Caco-2 (cell line): ENCODE measurements at regions not wholly inside any gene's neighbourhood (a gene's known extent, or its start where the extent isn't known, plus 50 kb on each side); places are given as distances from the start of the nearest gene placed in this dataset.

ENCODE experiments used
- BruUV-seq: library from RNA; stranded (reverse); fragments of 400-500 nt; replicated peaks from 2 replicates; lab custom pipeline; 2021; lab: Mats Ljungman, UMichigan
- CTCF ChIA-PET: fragments of 300-600 bp; sonication (Branson Sonifier 250); formaldehyde crosslinking; loops from one replicate; lab custom pipeline; 2022; ENCODE audit warnings: antibody characterized with exemption; lab: Charles Lee
- POLR2A ChIA-PET: fragments of 300-600 bp; sonication (Branson Sonifier 250); formaldehyde crosslinking; loops from one replicate; lab custom pipeline; 2022; ENCODE audit warnings: antibody characterized with exemption; lab: Charles Lee
- DNase-seq, 2 experiments: peaks; one replicate each; pipeline versions ENCODE4 v3.0.0 to v3.0.0-alpha.2; 2020 to 2022
- H3K27me3 ChIP-seq: replicated peaks from 2 replicates; pipeline ENCODE4 v1.6.0; 2011; ENCODE audit warnings: low read length; ENCODE audit not compliant: control insufficient read depth, insufficient read depth
- H3K36me3 ChIP-seq: 2 replicates; pipeline ENCODE4 v1.5.1; 2011; ENCODE audit warnings: low read length; ENCODE audit not compliant: control insufficient read depth, insufficient read depth
- H3K4me1 ChIP-seq: fragments of 250-450 bp; sonication (Bioruptor Pico); 2 replicates; pipeline ENCODE4 v1.5.1; 2020; ENCODE audit warnings: mild to moderate bottlenecking
- H3K4me3 ChIP-seq: 2 replicates; pipeline ENCODE4 v1.5.1; 2011; ENCODE audit warnings: low read depth, mild to moderate bottlenecking, control low read depth, low read length
- H3K9me3 ChIP-seq: fragments of 250-450 bp; sonication (Bioruptor Pico); 2 replicates; pipeline ENCODE4 v1.5.1; 2020; ENCODE audit warnings: mild to moderate bottlenecking, moderate library complexity
- H3K27ac Mint-ChIP-seq: one replicate; pipeline ENCODE4 v1.8.0; 2022; ENCODE audit warnings: mixed read lengths; ENCODE audit not compliant: unreplicated experiment
- H3K27me3 Mint-ChIP-seq: one replicate; pipeline ENCODE4 v1.8.0; 2022; ENCODE audit warnings: mixed read lengths; ENCODE audit not compliant: insufficient read depth, unreplicated experiment
- H3K36me3 Mint-ChIP-seq: one replicate; pipeline ENCODE4 v1.8.0; 2022; ENCODE audit warnings: mild to moderate bottlenecking, mixed read lengths; ENCODE audit not compliant: insufficient read depth, unreplicated experiment
- H3K4me1 Mint-ChIP-seq: one replicate; pipeline ENCODE4 v1.8.0; 2022; ENCODE audit warnings: low read depth, mixed read lengths; ENCODE audit not compliant: unreplicated experiment
- H3K4me3 Mint-ChIP-seq: one replicate; pipeline ENCODE4 v1.8.0; 2022; ENCODE audit warnings: mild to moderate bottlenecking, moderate library complexity, mixed read lengths; ENCODE audit not compliant: unreplicated experiment
- H3K9me3 Mint-ChIP-seq: one replicate; pipeline ENCODE4 v1.8.0; 2022; ENCODE audit warnings: mixed read lengths; ENCODE audit not compliant: unreplicated experiment
- CTCF ChIP-seq, 2 experiments: fragments of 200-600 bp in 1 of 2; IDR thresholded peaks; 1 replicate in 1 of 2; 2 replicates in 1 of 2; pipeline versions ENCODE4 v1.5.1 to v1.8.0; 2011 to 2022; ENCODE audit warnings: antibody characterized with exemption in 1 of 2, control low read depth in 1 of 2, inconsistent platforms in 1 of 2, low read depth in 1 of 2, low read length in 1 of 2, mild to moderate bottlenecking in 1 of 2, moderate library complexity in 1 of 2; ENCODE audit not compliant: insufficient read depth in 1 of 2, severe bottlenecking in 1 of 2, unreplicated experiment in 1 of 2
- intact Hi-C: fragments of 100-400 bp; cut with micrococcal nuclease; formaldehyde crosslinking; loops from one replicate; pipeline ENCODE4 v1.10.0; 2022; ENCODE audit not compliant: unreplicated experiment

GRCh38 chr2:174667250-174667860 is 69.8 kb upstream of the WIPF1 start:
- Mint-ChIP-seq H3K27me3 (no peaks in the 10 kb centered on the region), H3K27ac (no peak overlapping the region), H3K9me3 (peaks cover 16% of the 10 kb centered on the region), H3K4me3 (no peak overlapping the region), H3K4me1 (no peaks in the 10 kb centered on the region), H3K36me3 (no peaks in the 10 kb centered on the region)
- DNase-seq, result no peak
- Histone ChIP-seq H3K4me3 (no peak overlapping the region), H3K9me3 (peaks cover 15% of the 10 kb centered on the region), H3K27me3 (no peaks in the 10 kb centered on the region), H3K4me1 (no peaks in the 10 kb centered on the region), H3K36me3 (no peaks in the 10 kb centered on the region; the same call in 1 of the 2 replicates)
- ChIA-PET POLR2A (interaction anchor here (0.6 kb wide), 1 partner anchor 16 kb away, joined by 3 read pairs; no protein-coding TSS in a partner anchor), CTCF (interaction anchor here (1.0 to 1.2 kb wide), 2 partner anchors 20 to 50 kb away, joined by 3 read pairs; no protein-coding TSS in a partner anchor)
- no peak for TF ChIP-seq CTCF (IDR thresholded peaks at IDR 0.05; ENCODE audit: insufficient read depth in 1 of 2, low read depth in 1 of 2, low read length in 1 of 2, severe bottlenecking in 1 of 2, unreplicated experiment in 1 of 2)
- no TSS peak for BruUV-seq
- intact Hi-C loops, result no loop called here

- BruUV-seq, result no TSS peak
- intact Hi-C loops, result no loop called here
- Histone ChIP-seq H3K9me3 (peaks cover 10% of the 10 kb centered on the region), H3K36me3 (no peaks in the 10 kb centered on the region; the same call in 1 of the 2 replicates), H3K4me3 (no peak overlapping the region), H3K4me1 (no peaks in the 10 kb centered on the region), H3K27me3 (no peaks in the 10 kb centered on the region)
- TF ChIP-seq CTCF (IDR thresholded peaks at IDR 0.05; ENCODE audit: insufficient read depth in 1 of 2, low read depth in 1 of 2, low read length in 1 of 2, severe bottlenecking in 1 of 2, unreplicated experiment in 1 of 2), result no peak
- Mint-ChIP-seq H3K27ac (no peak overlapping the region), H3K27me3 (no peaks in the 10 kb centered on the region), H3K9me3 (peaks cover 11% of the 10 kb centered on the region), H3K4me1 (no peaks in the 10 kb centered on the region), H3K4me3 (no peak overlapping the region), H3K36me3 (no peaks in the 10 kb centered on the region)
- DNase-seq, result no peak
- POLR2A ChIA-PET, result no interaction called here
- CTCF ChIA-PET, result interaction anchor here (1.0 to 1.2 kb wide), 2 partner anchors 21 to 50 kb away, joined by 3 read pairs; no protein-coding TSS in a partner anchor
These were observed 69.2 kb upstream of the WIPF1 start for GRCh38 chr2:174666845-174667244.

- Mint-ChIP-seq H3K27ac (no peak overlapping the region), H3K4me3 (no peak overlapping the region), H3K27me3 (no peaks in the 10 kb centered on the region), H3K9me3 (peaks cover 6% of the 10 kb centered on the region), H3K4me1 (no peaks in the 10 kb centered on the region), H3K36me3 (no peaks in the 10 kb centered on the region)
- H3K9me3 ChIP-seq, result peaks cover 5% of the 10 kb centered on the region; the same call in 1 of the 2 replicates
- TF ChIP-seq CTCF (IDR thresholded peaks at IDR 0.05; ENCODE audit: insufficient read depth in 1 of 2, low read depth in 1 of 2, low read length in 1 of 2, severe bottlenecking in 1 of 2, unreplicated experiment in 1 of 2), result no peak
- intact Hi-C loops, result no loop called here
- no peaks in the 10 kb centered on the region for H3K27me3 ChIP-seq
- H3K36me3 ChIP-seq, result no peaks in the 10 kb centered on the region; the same call in 1 of the 2 replicates
- BruUV-seq, result no TSS peak
- no peak overlapping the region for H3K4me3 ChIP-seq
- ChIA-PET CTCF (interaction anchor here (1.2 kb wide), 1 partner anchor 49 kb away, joined by 3 read pairs; no protein-coding TSS in a partner anchor), POLR2A (no interaction called here)
- H3K4me1 ChIP-seq, result no peaks in the 10 kb centered on the region
- no peak for DNase-seq
These were observed 68.7 kb upstream of the WIPF1 start for GRCh38 chr2:174666312-174666711.
